NCI-H2196 treated with DMSO at 0.1 percent for 48 hours (cell line): ENCODE measurements at regions not wholly inside any gene's neighbourhood (a gene's known extent, or its start where the extent isn't known, plus 50 kb on each side); places are given as distances from the start of the nearest gene placed in this dataset.

Experiments
- DNase-seq: peaks from one replicate; lab custom pipeline; 2025; ENCODE audit not compliant: unreplicated experiment; lab: John Stamatoyannopoulos, UW

- DNase-seq = no peak
These were observed 66.6 kb upstream of the ZEB2 start for GRCh38 chr2:144586476-144586875.

- no peak for DNase-seq
These were observed 64.0 kb upstream of the ZEB2 start for GRCh38 chr2:144583741-144584453.

GRCh38 chr2:144583381-144583729 lies 63.4 kb upstream of the ZEB2 start:
- DNase-seq = no peak

GRCh38 chr2:144582651-144583380 lies 62.9 kb upstream of the ZEB2 start:
- DNase-seq = no peak

- no peak for DNase-seq
These were observed 60.7 kb upstream of the ZEB2 start for GRCh38 chr2:144580521-144581161.

- DNase-seq = no peak
These were observed 59.6 kb upstream of the ZEB2 start for GRCh38 chr2:144579556-144579955.

- no peak for DNase-seq
These were observed 58.2 kb upstream of the ZEB2 start for GRCh38 chr2:144578099-144578498.

- DNase-seq = no peak
These were observed 53.1 kb upstream of the ZEB2 start for GRCh38 chr2:144572977-144573376.

GRCh38 chr2:144571770-144572169 lies 51.9 kb upstream of the ZEB2 start:
- DNase-seq = no peak

GRCh38 chr2:144570566-144570965 lies 50.6 kb upstream of the ZEB2 start:
- no peak for DNase-seq
